Trophoblast cell (in vitro differentiated cells and primary cell): ENCODE measurements at regions not wholly inside any gene's neighbourhood (a gene's known extent, or its start where the extent isn't known, plus 50 kb on each side); places are given as distances from the start of the nearest gene placed in this dataset.

ENCODE experiments used
- DNase-seq, 2 donors: peaks; one replicate each; pipeline ENCODE4 v3.0.0-alpha.2; 2016
- H2AFZ ChIP-seq: 2 replicates; pipeline ENCODE4 v1.6.1; 2013; ENCODE audit warnings: low read length, moderate library complexity, mild to moderate bottlenecking; ENCODE audit not compliant: insufficient read depth, poor library complexity
- H2AK5ac ChIP-seq: 2 replicates; pipeline ENCODE4 v1.6.1; 2013; ENCODE audit warnings: mild to moderate bottlenecking, low read length
- H2BK120ac ChIP-seq: 2 replicates; pipeline ENCODE4 v1.6.1; 2013; ENCODE audit warnings: low read length, mild to moderate bottlenecking, moderate library complexity; ENCODE audit not compliant: insufficient read depth, poor library complexity
- H2BK12ac ChIP-seq: 2 replicates; pipeline ENCODE4 v1.6.1; 2013; ENCODE audit warnings: mild to moderate bottlenecking, low read length, moderate library complexity
- H2BK5ac ChIP-seq: 2 replicates; pipeline ENCODE4 v1.6.1; 2013; ENCODE audit warnings: low read length, low read depth, moderate library complexity, mild to moderate bottlenecking; ENCODE audit not compliant: poor library complexity
- H3K14ac ChIP-seq: 2 replicates; pipeline ENCODE4 v1.6.1; 2013; ENCODE audit warnings: mild to moderate bottlenecking, low read length
- H3K18ac ChIP-seq: 2 replicates; pipeline ENCODE4 v1.6.1; 2013; ENCODE audit warnings: mild to moderate bottlenecking, low read length
- H3K23ac ChIP-seq: 2 replicates; pipeline ENCODE4 v1.6.1; 2013; ENCODE audit warnings: low read length
- H3K27ac ChIP-seq: 2 replicates; pipeline ENCODE4 v1.5.1; 2013; ENCODE audit warnings: low read depth, mild to moderate bottlenecking, inconsistent platforms, low read length, moderate library complexity
- H3K27me3 ChIP-seq: 2 replicates; pipeline ENCODE4 v1.6.1; 2013; ENCODE audit warnings: inconsistent platforms, mild to moderate bottlenecking, low read length, moderate library complexity; ENCODE audit not compliant: insufficient read depth
- H3K36me3 ChIP-seq, 2 experiments: 1 replicate in 1 of 2; 2 replicates in 1 of 2; pipeline ENCODE4 v1.6.1; 2013; ENCODE audit warnings: low read length in 2 of 2, mild to moderate bottlenecking in 2 of 2, moderate library complexity in 1 of 2; ENCODE audit not compliant: insufficient read depth in 2 of 2, control insufficient read depth in 1 of 2
- H3K4ac ChIP-seq: 2 replicates; pipeline ENCODE4 v1.6.1; 2013; ENCODE audit warnings: low read depth, mild to moderate bottlenecking, low read length, moderate library complexity
- H3K4me1 ChIP-seq, 2 experiments: 1 replicate in 1 of 2; 2 replicates in 1 of 2; pipeline ENCODE4 v1.6.1; 2013; ENCODE audit warnings: low read length in 2 of 2, mild to moderate bottlenecking in 2 of 2, moderate library complexity in 1 of 2; ENCODE audit not compliant: insufficient read depth in 2 of 2, control insufficient read depth in 1 of 2
- H3K4me2 ChIP-seq: 2 replicates; pipeline ENCODE4 v1.6.1; 2013; ENCODE audit warnings: inconsistent platforms, mild to moderate bottlenecking, low read length, moderate library complexity
- H3K4me3 ChIP-seq: 2 replicates; pipeline ENCODE4 v1.5.1; 2013; ENCODE audit warnings: mild to moderate bottlenecking, low read depth, low read length, inconsistent platforms
- H3K79me1 ChIP-seq: one replicate; pipeline ENCODE4 v1.6.1; 2013; ENCODE audit warnings: low read length
- H3K79me2 ChIP-seq: 2 replicates; pipeline ENCODE4 v1.6.1; 2013; ENCODE audit warnings: low read length, mild to moderate bottlenecking; ENCODE audit not compliant: control insufficient read depth, insufficient read depth, poor library complexity
- H3K9ac ChIP-seq: 2 replicates; pipeline ENCODE4 v1.6.1; 2013; ENCODE audit warnings: mild to moderate bottlenecking, low read length
- H3K9me3 ChIP-seq: 2 replicates; pipeline ENCODE4 v1.6.1; 2013; ENCODE audit warnings: low read depth, mild to moderate bottlenecking, control low read depth, inconsistent platforms, low read length; ENCODE audit not compliant: insufficient read depth
- H4K12ac ChIP-seq: 2 replicates; pipeline ENCODE4 v1.6.1; 2013; ENCODE audit warnings: low read depth, mild to moderate bottlenecking, low read length, moderate library complexity
- H4K8ac ChIP-seq: 2 replicates; pipeline ENCODE4 v1.6.1; 2013; ENCODE audit warnings: low read depth, mild to moderate bottlenecking, low read length, moderate library complexity
- H4K91ac ChIP-seq: one replicate; pipeline ENCODE4 v1.6.1; 2013; ENCODE audit warnings: low read depth, mild to moderate bottlenecking, low read length, moderate library complexity
- WGBS: extraction: QIAGEN DNeasy Blood & Tissue Kit; methylation state at CpG from one replicate; pipeline ENCODE4 v1.1.7; 2013; ENCODE audit warnings: missing lambda C conversion rate; ENCODE audit not compliant: insufficient read length, insufficient coverage; ENCODE audit errors: extremely low coverage; 5-methylcytosine and 5-hydroxymethylcytosine counted together

DNA sequence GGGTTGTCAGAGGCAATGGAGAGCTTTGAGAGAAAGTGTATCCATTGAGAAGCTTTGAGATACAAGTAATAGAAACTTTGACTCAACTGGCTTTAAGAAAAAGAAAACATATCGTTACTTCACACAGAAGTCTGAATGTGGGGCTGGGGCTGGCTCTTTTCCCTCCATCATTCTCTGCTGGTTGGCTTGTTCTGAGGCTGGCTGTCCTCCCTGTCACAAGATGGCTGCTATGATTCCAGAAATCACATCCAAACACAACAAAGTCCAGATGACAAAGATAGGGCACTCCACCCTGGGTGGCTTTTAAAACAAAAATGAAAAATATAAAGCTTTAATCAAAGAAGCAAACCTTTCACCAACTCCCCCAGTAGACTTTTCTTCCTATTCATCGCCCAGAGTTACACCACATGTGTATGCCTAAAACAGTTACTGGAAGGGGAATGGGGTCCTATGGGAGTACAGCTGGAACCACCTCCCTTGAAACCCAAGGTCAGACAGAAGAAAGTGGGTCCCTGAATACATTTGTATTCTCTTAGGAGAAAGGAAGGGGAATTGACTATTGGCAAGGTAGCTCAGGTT is 284.3 kb downstream of the GAS1 start:
- Histone ChIP-seq H3K4ac (no peak overlapping the region), H3K79me2 (no peaks in the 10 kb centered on the region)

DNA sequence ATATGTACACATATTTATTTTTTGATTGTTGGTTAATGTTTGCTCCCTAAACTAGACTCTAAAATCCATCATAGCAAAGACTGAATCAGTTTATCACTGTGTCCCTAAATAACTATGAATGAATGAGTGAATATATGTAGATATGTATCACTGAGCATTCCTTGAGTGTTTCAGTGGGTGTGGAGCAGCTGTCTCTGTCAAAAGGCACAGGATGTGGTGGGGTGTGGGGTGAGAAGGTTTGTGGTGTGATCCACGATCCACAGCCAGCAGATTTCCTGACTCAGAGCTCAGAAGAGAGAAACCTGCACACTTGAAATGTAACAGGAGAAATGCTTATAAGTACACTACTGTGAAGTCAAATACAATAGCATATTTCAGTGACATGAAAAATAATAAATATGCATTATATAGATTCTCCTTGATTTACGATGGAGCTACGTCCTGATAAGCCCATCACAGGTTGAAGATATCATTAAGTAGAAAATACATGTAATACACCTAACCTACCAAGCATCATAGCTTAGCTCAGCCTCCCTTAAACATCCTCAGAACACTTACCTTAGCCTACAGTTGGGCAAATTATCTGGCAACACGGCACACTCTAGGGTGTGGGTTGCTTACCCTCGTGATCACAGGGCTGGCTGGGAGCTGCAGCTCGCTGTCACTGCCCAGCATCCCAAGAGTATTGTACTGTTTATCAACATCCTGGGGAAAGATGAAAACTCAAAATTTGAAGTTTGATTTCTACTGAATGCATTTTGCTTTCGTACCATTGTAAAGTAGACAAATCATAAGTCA is 287.0 kb downstream of the GAS1 start:
- Histone ChIP-seq H3K4me1 (no peaks in the 10 kb centered on the region), H4K12ac (no peak overlapping the region), H3K4me3 (no peak overlapping the region), H2BK12ac (no peak overlapping the region), H3K79me1 (no peaks in the 10 kb centered on the region), H4K8ac (no peak overlapping the region), H3K23ac (no peak overlapping the region), H3K9ac (no peak overlapping the region), H2BK5ac (no peak overlapping the region), H3K4me2 (no peak overlapping the region), H3K18ac (no peak overlapping the region), H3K79me2 (no peaks in the 10 kb centered on the region), H3K27me3 (no peaks in the 10 kb centered on the region), H3K9me3 (no peaks in the 10 kb centered on the region), H3K27ac (no peak overlapping the region), H2AFZ (no peak overlapping the region), H4K91ac (no peak overlapping the region), H2BK120ac (no peak overlapping the region), H3K14ac (no peak overlapping the region), H3K36me3 (no peaks in the 10 kb centered on the region), H3K4ac (no peak overlapping the region), H2AK5ac (no peak overlapping the region)
- WGBS = no CpG with 5 or more reads among the region's 7 CpGs
- peak; percentile 53 to 68 for DNase-seq

More for the DNA sequence above, 284.3 kb downstream of the GAS1 start:
- Histone ChIP-seq H3K4me3 (no peak overlapping the region), H2AK5ac (no peak overlapping the region), H2BK5ac (no peak overlapping the region), H4K12ac (no peak overlapping the region), H2BK120ac (no peak overlapping the region), H3K18ac (no peak overlapping the region), H2BK12ac (no peak overlapping the region), H3K23ac (no peak overlapping the region), H3K4me1 (no peaks in the 10 kb centered on the region), H3K27ac (no peak overlapping the region), H3K14ac (no peak overlapping the region), H3K27me3 (no peaks in the 10 kb centered on the region), H4K91ac (no peak overlapping the region), H3K36me3 (no peaks in the 10 kb centered on the region), H2AFZ (no peak overlapping the region), H3K9me3 (no peaks in the 10 kb centered on the region), H3K9ac (no peak overlapping the region), H3K4me2 (no peak overlapping the region), H4K8ac (no peak overlapping the region), H3K79me1 (no peaks in the 10 kb centered on the region)
- no peak for DNase-seq
- WGBS = no CpG with 5 or more reads among the region's 2 CpGs

DNA sequence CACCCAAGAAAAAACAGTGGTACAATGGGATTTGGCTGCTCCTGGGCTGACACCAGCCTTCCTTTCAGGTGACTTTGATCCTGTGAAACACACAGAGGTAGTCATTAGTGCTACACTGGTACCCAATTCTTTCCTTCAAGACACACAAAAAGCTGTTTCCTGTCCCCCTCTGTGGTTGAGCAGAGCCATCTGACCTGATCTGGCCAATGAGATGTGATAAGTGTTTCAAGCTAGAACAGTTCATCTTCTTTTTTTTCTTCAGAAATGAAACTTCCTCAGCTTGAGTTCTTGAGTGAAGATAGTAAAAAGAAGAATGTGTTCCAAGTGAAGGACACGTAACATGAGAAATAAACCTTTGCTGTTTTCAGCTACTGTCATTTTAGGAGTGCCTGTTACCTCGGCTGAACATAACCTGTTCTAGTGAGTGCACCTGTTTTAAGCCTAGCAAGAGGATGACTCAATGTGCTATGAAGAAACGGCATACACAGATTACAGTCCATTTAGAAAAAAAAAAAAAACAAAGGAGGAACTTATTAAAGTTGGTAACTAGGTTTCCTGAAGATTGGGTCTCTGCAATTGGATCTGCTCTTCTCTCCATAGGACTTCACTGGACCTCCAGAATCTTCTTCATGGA is 287.8 kb downstream of the GAS1 start:
- Histone ChIP-seq H3K4me3 (no peak overlapping the region), H3K27ac (no peak overlapping the region), H3K18ac (no peak overlapping the region), H3K9ac (no peak overlapping the region), H2BK12ac (no peak overlapping the region), H4K8ac (no peak overlapping the region), H4K12ac (no peak overlapping the region), H3K79me2 (no peaks in the 10 kb centered on the region), H3K4ac (no peak overlapping the region), H3K14ac (no peak overlapping the region), H4K91ac (no peak overlapping the region), H3K36me3 (no peaks in the 10 kb centered on the region), H3K9me3 (no peaks in the 10 kb centered on the region), H3K27me3 (no peaks in the 10 kb centered on the region), H3K23ac (no peak overlapping the region), H2AK5ac (no peak overlapping the region), H2BK5ac (no peak overlapping the region), H2AFZ (no peak overlapping the region), H2BK120ac (no peak overlapping the region), H3K79me1 (no peaks in the 10 kb centered on the region), H3K4me1 (no peaks in the 10 kb centered on the region), H3K4me2 (no peak overlapping the region)
- peak in 1 of 2 donors; percentile 47 for DNase-seq
- WGBS = no CpG with 5 or more reads among the region's 3 CpGs

DNA sequence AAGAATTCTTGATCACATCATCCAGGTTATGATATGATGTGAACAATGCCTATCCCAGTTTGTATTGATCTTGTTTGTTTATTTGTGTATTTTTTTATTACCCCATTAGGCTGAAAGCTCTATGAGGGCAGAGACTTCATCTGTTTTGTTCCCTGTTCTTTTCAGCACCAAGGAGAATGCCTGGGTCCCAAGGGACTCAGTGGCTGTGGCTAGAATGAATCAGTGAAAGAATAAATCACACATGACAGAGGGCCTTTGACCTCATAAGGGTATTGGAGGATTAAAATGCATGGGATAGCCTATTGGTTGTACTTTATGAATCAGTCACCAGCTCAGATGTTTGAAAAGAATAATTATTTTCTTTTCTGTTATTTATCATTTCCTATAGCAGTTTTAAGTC is 292.2 kb downstream of the GAS1 start:
- no peak overlapping the region for H2BK12ac ChIP-seq
- no peak overlapping the region for H2AK5ac ChIP-seq
- no peak overlapping the region for H4K12ac ChIP-seq
- H3K23ac ChIP-seq = no peak overlapping the region
- no peaks in the 10 kb centered on the region for H3K27me3 ChIP-seq
- no peak overlapping the region for H2BK5ac ChIP-seq
- no peak overlapping the region for H3K14ac ChIP-seq
- no peaks in the 10 kb centered on the region for H3K9me3 ChIP-seq
- no peak overlapping the region for H3K27ac ChIP-seq
- no peak overlapping the region for H3K18ac ChIP-seq
- no peak overlapping the region for H3K4me2 ChIP-seq
- no peak overlapping the region for H4K91ac ChIP-seq
- H4K8ac ChIP-seq = no peak overlapping the region
- H3K79me2 ChIP-seq = no peaks in the 10 kb centered on the region
- no peaks in the 10 kb centered on the region for H3K79me1 ChIP-seq
- no peak overlapping the region for H3K4me3 ChIP-seq
- H2BK120ac ChIP-seq = no peak overlapping the region
- H3K36me3 ChIP-seq = no peaks in the 10 kb centered on the region
- DNase-seq = no peak
- H3K9ac ChIP-seq = no peak overlapping the region
- no peak overlapping the region for H2AFZ ChIP-seq
- H3K4me1 ChIP-seq = no peaks in the 10 kb centered on the region
- no peak overlapping the region for H3K4ac ChIP-seq
